ENCODE measurements at regions not wholly inside any gene's neighbourhood (a gene's known extent, or its start where the extent isn't known, plus 50 kb on each side); places are given as distances from the start of the nearest gene placed in this dataset.
A peak's percentile ranks its signal among the peaks of the same experiment; 100 is the strongest.

DNA sequence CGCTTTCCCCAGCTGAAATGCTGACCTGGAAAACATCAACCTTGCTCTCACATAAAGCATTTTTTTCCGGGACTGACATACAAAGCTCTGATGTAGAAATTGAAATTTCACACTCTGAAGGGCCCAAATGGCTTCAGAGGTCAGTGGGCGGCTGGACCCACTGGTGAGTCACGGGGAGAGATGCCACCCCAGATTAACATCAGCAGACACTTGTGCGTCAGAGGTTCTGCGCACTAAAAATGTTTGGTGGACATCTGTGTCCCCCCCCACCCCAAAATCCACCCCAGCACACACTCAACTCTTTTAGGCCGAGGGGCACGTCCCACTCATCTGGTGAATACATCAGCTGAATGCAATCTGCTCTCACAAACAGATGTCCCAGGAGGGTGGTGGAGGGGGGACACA is 208.9 kb downstream of the ASB1 start:
- no peak overlapping the region for H3K4me3 Mint-ChIP-seq
- TF ChIP-seq, protein P1, sequence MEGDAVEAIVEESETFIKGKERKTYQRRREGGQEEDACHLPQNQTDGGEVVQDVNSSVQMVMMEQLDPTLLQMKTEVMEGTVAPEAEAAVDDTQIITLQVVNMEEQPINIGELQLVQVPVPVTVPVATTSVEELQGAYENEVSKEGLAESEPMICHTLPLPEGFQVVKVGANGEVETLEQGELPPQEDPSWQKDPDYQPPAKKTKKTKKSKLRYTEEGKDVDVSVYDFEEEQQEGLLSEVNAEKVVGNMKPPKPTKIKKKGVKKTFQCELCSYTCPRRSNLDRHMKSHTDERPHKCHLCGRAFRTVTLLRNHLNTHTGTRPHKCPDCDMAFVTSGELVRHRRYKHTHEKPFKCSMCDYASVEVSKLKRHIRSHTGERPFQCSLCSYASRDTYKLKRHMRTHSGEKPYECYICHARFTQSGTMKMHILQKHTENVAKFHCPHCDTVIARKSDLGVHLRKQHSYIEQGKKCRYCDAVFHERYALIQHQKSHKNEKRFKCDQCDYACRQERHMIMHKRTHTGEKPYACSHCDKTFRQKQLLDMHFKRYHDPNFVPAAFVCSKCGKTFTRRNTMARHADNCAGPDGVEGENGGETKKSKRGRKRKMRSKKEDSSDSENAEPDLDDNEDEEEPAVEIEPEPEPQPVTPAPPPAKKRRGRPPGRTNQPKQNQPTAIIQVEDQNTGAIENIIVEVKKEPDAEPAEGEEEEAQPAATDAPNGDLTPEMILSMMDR (IDR thresholded peaks at IDR 0.05; ENCODE audit: unreplicated experiment in 3 of 3), result no peak
- H3K36me3 Mint-ChIP-seq (ENCODE audit: low read depth), result no peaks in the 10 kb centered on the region
- peaks cover 3% of the 10 kb centered on the region for H3K9me3 Mint-ChIP-seq
- H3K27me3 Mint-ChIP-seq (ENCODE audit: low read depth), result peaks cover 29% of the 10 kb centered on the region
- H3K4me1 Mint-ChIP-seq, result peaks cover 18% of the 10 kb centered on the region
- H3K27ac Mint-ChIP-seq, result peak overlapping the region in 1 of 3 experiments; percentile 42

DNA sequence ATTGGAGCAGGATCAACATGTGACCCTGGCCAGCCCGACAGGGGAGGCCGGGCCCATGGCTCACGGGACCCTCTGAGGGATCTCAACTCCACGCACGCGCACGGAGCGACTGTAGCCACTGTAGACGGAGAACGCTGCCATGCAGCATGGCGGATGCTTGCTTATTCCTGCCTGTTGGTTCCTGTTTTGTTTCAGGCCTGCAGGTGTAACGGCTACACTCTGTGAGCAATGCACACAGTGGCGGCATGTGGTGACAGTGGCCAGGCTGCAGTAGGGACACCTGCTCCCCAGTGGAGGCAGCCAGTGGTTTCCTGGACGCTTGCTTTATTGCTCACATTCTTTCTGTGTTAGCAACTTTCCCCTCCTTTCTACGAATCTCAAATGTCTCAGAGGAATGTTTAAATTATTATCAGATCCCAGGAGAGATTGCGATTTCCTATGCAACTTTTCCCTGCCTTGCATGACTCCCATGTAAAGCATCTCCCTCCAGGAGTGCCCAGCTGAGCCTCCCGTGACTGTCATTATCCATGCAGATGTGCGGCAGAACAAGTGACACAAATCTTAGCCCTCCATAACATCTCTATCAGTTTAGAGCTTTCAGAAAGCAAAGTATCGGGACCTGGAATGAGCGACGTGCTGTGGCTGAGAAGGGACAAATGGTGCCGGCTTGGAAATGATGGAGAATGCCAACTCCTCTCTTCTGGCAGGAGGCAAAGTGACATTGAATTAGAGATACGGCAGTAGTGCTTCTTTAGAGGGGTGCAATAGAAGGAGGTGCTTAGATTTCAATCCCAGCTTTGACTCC is 209.7 kb downstream of the ASB1 start:
- Mint-ChIP-seq H3K27me3 (ENCODE audit: low read depth) (peaks cover 29% of the 10 kb centered on the region), H3K36me3 (ENCODE audit: low read depth) (no peaks in the 10 kb centered on the region), H3K4me3 (no peak overlapping the region), H3K27ac (peak overlapping the region in 2 of 3 experiments; percentile 7 to 42), H3K4me1 (peaks cover 16% of the 10 kb centered on the region), H3K9me3 (peaks cover 3% of the 10 kb centered on the region)
- TF ChIP-seq, protein P1 (IDR thresholded peaks at IDR 0.05; ENCODE audit: unreplicated experiment in 3 of 3), result no peak

- H3K4me1 Mint-ChIP-seq, result peaks cover 16% of the 10 kb centered on the region
- no peak overlapping the region for H3K4me3 Mint-ChIP-seq
- TF ChIP-seq, protein P1 (IDR thresholded peaks at IDR 0.05; ENCODE audit: unreplicated experiment in 3 of 3), result no peak
- no peaks in the 10 kb centered on the region for H3K36me3 Mint-ChIP-seq (ENCODE audit: low read depth)
- no peak overlapping the region for H3K27ac Mint-ChIP-seq
- peaks cover 29% of the 10 kb centered on the region for H3K27me3 Mint-ChIP-seq (ENCODE audit: low read depth)
- H3K9me3 Mint-ChIP-seq, result no peaks in the 10 kb centered on the region
These were observed 209.5 kb upstream of the TWIST2 start for GRCh38 chr2:238638100-238638981.

DNA sequence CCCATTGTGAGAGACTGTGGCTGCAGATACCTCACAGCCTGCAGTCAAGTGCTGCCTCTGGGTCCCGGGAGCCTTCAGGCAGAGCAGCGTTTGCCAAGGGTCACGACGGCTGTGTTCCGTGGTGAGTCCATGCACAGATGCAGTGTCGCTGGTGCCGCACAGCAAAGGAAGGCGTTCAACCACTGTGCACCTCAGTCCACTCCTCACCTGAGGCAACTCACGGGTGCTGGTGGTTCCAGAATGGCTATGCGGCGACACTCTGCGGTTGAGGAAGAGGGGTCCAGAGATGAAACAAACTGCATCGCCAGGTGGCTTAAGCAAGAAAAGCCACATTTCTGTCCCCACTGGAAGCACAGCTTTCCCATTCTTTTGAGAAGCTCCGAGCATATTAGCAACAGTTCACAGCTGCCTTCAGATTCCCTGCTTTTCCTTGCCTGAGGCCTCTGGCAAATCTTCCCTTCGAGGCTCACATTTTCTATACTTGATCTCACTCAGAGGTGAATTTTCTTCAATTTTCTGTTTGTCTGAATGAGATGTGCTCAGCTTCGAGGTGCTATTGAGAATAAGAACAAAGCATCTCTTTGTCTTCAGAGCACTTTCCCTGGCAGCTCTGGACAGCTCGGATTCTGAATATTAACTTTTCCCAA is 208.8 kb upstream of the TWIST2 start:
- no peaks in the 10 kb centered on the region for H3K9me3 Mint-ChIP-seq

DNA sequence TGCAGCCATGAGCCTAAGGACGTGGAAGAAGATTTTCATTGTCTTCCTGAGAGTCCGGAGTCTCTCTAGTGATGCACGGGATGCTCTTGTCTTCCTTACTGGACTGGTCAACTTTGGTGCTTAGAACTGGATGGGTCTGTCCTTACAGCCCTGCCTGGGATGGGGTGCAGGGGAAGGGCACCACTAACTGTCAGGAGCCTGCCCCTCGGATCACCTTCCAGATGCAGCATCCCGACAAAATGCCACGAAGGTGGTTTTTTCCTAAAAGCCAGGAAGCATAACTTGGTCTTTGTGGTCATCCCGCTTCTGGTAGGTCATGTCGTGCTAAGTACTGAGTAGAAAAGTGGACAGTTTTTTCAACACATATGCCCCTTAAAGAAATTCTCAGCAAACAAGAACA is 207.4 kb upstream of the TWIST2 start:
- no peaks in the 10 kb centered on the region for H3K9me3 Mint-ChIP-seq
- TF ChIP-seq, protein P1 (IDR thresholded peaks at IDR 0.05; ENCODE audit: unreplicated experiment in 3 of 3), result no peak
- H3K27ac Mint-ChIP-seq, result no peak overlapping the region
- peaks cover 24% of the 10 kb centered on the region for H3K4me1 Mint-ChIP-seq
- H3K36me3 Mint-ChIP-seq (ENCODE audit: low read depth), result no peaks in the 10 kb centered on the region
- no peak overlapping the region for H3K4me3 Mint-ChIP-seq
- H3K27me3 Mint-ChIP-seq (ENCODE audit: low read depth), result peaks cover 23% of the 10 kb centered on the region

More for the DNA sequence above, 208.8 kb upstream of the TWIST2 start:
- Mint-ChIP-seq H3K4me3 (no peak overlapping the region), H3K27me3 (ENCODE audit: low read depth) (peaks cover 23% of the 10 kb centered on the region), H3K27ac (no peak overlapping the region), H3K36me3 (ENCODE audit: low read depth) (no peaks in the 10 kb centered on the region), H3K4me1 (peaks cover 23% of the 10 kb centered on the region)
- TF ChIP-seq, protein P1 (IDR thresholded peaks at IDR 0.05; ENCODE audit: unreplicated experiment in 3 of 3), result no peak
